Hematopoietic multipotent progenitor cell treated with erythropoietin and hydrocortisone succinate and interleukin-3 and kit ligand, for 8 days (in vitro differentiated cells): ENCODE measurements at regions not wholly inside any gene's neighbourhood (a gene's known extent, or its start where the extent isn't known, plus 50 kb on each side); places are given as distances from the start of the nearest gene placed in this dataset.

Source experiments
- DNase-seq: peaks from one replicate; pipeline ENCODE4 v3.0.0-alpha.2; 2015

DNA sequence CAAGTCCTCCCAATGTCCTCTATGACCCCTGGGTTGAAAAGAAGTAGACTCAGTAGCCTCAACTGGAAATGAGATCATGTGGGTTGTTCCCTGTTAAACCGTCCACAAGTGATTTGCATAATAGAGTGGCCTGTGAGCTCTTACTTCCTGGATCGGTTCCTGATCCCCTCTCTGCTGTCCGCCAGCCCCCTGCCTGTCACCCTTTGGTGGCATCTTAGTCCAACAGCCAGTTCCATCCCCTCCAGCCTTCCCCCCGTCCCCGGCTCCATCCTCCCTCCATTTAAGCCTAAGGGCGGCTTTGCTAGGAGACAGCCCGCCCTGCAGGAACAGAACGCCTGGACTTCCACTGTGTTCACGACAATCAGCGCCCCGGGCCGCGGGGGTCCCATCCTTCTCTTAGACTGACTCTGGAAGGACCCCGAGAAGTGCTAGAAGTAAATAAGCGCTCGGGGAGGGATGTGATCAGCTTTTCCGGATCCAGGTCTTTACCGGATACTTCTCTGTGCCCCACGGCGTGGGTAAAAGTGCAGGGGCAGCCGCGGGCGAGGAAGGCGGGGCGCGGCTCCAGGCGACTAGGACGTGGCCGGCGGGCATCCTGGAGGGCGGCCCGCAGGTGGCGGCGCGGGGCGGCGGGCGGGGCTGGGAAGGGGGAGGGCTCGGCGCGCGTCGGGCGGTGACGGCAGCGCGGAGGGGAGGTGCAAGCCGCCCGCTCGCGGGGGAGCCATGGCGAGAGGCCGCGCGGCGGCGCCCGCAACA is 51.2 kb upstream of the ULK4 start:
- peak; percentile 76 for DNase-seq

DNA sequence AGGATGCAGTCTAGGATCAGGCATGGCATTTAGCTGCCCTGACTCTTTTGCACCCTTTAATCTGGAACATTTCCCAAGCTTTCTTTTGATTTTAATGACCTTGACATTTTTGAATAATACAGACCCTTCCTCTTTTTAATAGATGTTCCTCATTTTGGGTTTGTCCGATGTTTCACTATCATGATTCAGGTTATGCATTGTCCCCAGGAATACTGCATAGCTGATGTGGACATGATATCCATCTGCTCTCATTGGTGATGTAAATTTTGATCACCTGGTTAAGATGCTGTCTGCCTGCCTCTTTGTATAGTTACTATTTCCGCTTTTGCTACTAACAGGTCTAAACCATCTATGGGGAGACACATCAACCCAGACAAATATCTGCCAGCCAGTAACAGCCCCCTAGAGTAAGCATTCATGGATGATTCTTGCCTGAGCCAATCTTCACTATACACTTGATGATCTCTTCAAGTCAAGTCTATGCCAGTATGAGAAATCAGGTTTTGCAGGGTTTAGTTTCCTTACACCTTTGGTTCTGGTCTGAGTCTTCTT is 50.6 kb upstream of the ULK4 start:
- no peak for DNase-seq
